GM23248 (cell line): ENCODE measurements at regions not wholly inside any gene's neighbourhood (a gene's known extent, or its start where the extent isn't known, plus 50 kb on each side); places are given as distances from the start of the nearest gene placed in this dataset.

Experiments used
- DNase-seq: peaks from one replicate; pipeline ENCODE4 v3.0.0-alpha.2; 2015
- H2AFZ ChIP-seq: fragments of 200-600 bp; sonication (generic); 2 replicates; pipeline ENCODE4 v1.6.1; 2016; ENCODE audit warnings: antibody characterized with exemption
- H3F3A ChIP-seq: fragments of 200-600 bp; sonication (generic); 2 replicates; pipeline ENCODE4 v1.6.1; 2016; ENCODE audit warnings: mild to moderate bottlenecking, antibody characterized with exemption, mixed run types; ENCODE audit not compliant: insufficient read depth
- H3K27ac ChIP-seq: fragments of 200-600 bp; sonication (generic); 2 replicates; pipeline ENCODE4 v1.5.1; 2016; ENCODE audit warnings: mild to moderate bottlenecking
- H3K27me3 ChIP-seq: fragments of 200-600 bp; sonication (generic); replicated peaks from 2 replicates; pipeline ENCODE4 v1.6.1; 2016; ENCODE audit warnings: mild to moderate bottlenecking; ENCODE audit not compliant: insufficient read depth
- H3K36me3 ChIP-seq: fragments of 200-600 bp; sonication (generic); 2 replicates; pipeline ENCODE4 v1.6.1; 2016; ENCODE audit warnings: low read depth, mild to moderate bottlenecking
- H3K4me1 ChIP-seq: fragments of 200-600 bp; sonication (generic); 2 replicates; pipeline ENCODE4 v1.6.1; 2016; ENCODE audit warnings: mild to moderate bottlenecking; ENCODE audit not compliant: insufficient read depth
- H3K4me2 ChIP-seq: fragments of 200-600 bp; sonication (generic); one replicate; pipeline ENCODE4 v1.6.1; 2016; ENCODE audit warnings: mild to moderate bottlenecking; ENCODE audit not compliant: unreplicated experiment
- H3K4me3 ChIP-seq: fragments of 200-600 bp; sonication (generic); 2 replicates; pipeline ENCODE4 v1.5.1; 2016; ENCODE audit warnings: mild to moderate bottlenecking
- H3K79me2 ChIP-seq: fragments of 200-600 bp; sonication (generic); 2 replicates; pipeline ENCODE4 v1.6.1; 2016; ENCODE audit warnings: mild to moderate bottlenecking; ENCODE audit not compliant: insufficient read depth
- H3K9ac ChIP-seq: fragments of 200-600 bp; sonication (generic); 2 replicates; pipeline ENCODE4 v1.6.1; 2016; ENCODE audit warnings: mild to moderate bottlenecking
- H3K9me2 ChIP-seq: fragments of 200-600 bp; sonication (generic); 2 replicates; pipeline ENCODE4 v1.6.1; 2016; ENCODE audit warnings: mixed run types, mild to moderate bottlenecking, moderate library complexity; ENCODE audit not compliant: insufficient read depth
- H3K9me3 ChIP-seq: fragments of 200-600 bp; sonication (generic); one replicate; pipeline ENCODE4 v1.6.1; 2017; ENCODE audit warnings: low read depth
- H4K20me1 ChIP-seq: fragments of 200-600 bp; sonication (generic); 2 replicates; pipeline ENCODE4 v1.6.0; 2016; ENCODE audit not compliant: insufficient read depth
- EZH2 ChIP-seq: fragments of 200-600 bp; sonication (generic); IDR thresholded peaks from 2 replicates; pipeline ENCODE4 v1.6.1; 2018; ENCODE audit warnings: antibody characterized with exemption, mild to moderate bottlenecking; ENCODE audit not compliant: insufficient read depth, poor library complexity, severe bottlenecking
- EZH2phosphoT487 ChIP-seq: fragments of 200-600 bp; sonication (generic); IDR thresholded peaks from 2 replicates; pipeline ENCODE4 v1.6.1; 2018; ENCODE audit warnings: antibody characterized with exemption, moderate library complexity, mild to moderate bottlenecking, low read depth; ENCODE audit not compliant: insufficient read depth
- WGBS, 2 experiments: methylation state at CpG; one replicate each; pipeline ENCODE4 v1.1.6; 2015 to 2017; ENCODE audit warnings: low lambda C conversion rate in 2 of 2, low coverage in 1 of 2; ENCODE audit errors: missing lambda C conversion rate in 2 of 2; 5-methylcytosine and 5-hydroxymethylcytosine counted together
- in situ Hi-C: fragments of 300-500 bp; cut with MboI; formaldehyde crosslinking; loops from 2 replicates; pipeline ENCODE4 v1.15.0; 2020

- Histone ChIP-seq H3K27ac (no peak overlapping the region), H3K4me2 (no peak overlapping the region), H3K4me3 (no peak overlapping the region), H3K9ac (no peak overlapping the region), H3K27me3 (no peaks in the 10 kb centered on the region), H3K36me3 (no peaks in the 10 kb centered on the region), H3K79me2 (no peaks in the 10 kb centered on the region), H3K4me1 (no peaks in the 10 kb centered on the region), H3K9me2 (no peaks in the 10 kb centered on the region), H4K20me1 (no peaks in the 10 kb centered on the region), H3F3A (no peaks in the 10 kb centered on the region), H2AFZ (no peak overlapping the region), H3K9me3 (no peaks in the 10 kb centered on the region)
- TF ChIP-seq EZH2 (no peak), EZH2phosphoT487 (no peak)
- 37 to 45% methylated on average over 3 of the region's 3 CpGs for WGBS, 2 experiments
- DNase-seq = peak; percentile 2
- in situ Hi-C loops = no loop called here
These were observed 98.1 kb downstream of the LRRC30 start for GRCh38 chr18:7329016-7329415.

GRCh38 chr18:7332452-7332851 lies 101.6 kb downstream of the LRRC30 start:
- H3K9ac ChIP-seq = no peak overlapping the region
- H3K79me2 ChIP-seq = no peaks in the 10 kb centered on the region
- no peak for DNase-seq
- no peaks in the 10 kb centered on the region for H3K27me3 ChIP-seq
- no peaks in the 10 kb centered on the region for H3K36me3 ChIP-seq
- H3K4me3 ChIP-seq = no peak overlapping the region
- 83 to 84% methylated on average over 1 of the region's 1 CpG for WGBS, 2 experiments
- no peaks in the 10 kb centered on the region for H3K9me2 ChIP-seq
- no peak overlapping the region for H3K4me2 ChIP-seq
- no peak for TF ChIP-seq EZH2
- TF ChIP-seq EZH2phosphoT487 = no peak
- no peak overlapping the region for H3K27ac ChIP-seq
- no peaks in the 10 kb centered on the region for H3K9me3 ChIP-seq
- in situ Hi-C loops = no loop called here
- H3F3A ChIP-seq = no peaks in the 10 kb centered on the region
- H2AFZ ChIP-seq = no peak overlapping the region
- no peaks in the 10 kb centered on the region for H3K4me1 ChIP-seq
- no peaks in the 10 kb centered on the region for H4K20me1 ChIP-seq

- Histone ChIP-seq H3K27me3 (no peaks in the 10 kb centered on the region), H3K4me3 (no peak overlapping the region), H3K4me2 (no peak overlapping the region), H2AFZ (no peak overlapping the region), H3K9me3 (no peaks in the 10 kb centered on the region), H3K9ac (no peak overlapping the region), H3K4me1 (no peaks in the 10 kb centered on the region), H3K9me2 (no peaks in the 10 kb centered on the region), H3K27ac (no peak overlapping the region), H3K36me3 (no peaks in the 10 kb centered on the region), H3F3A (no peaks in the 10 kb centered on the region), H4K20me1 (no peaks in the 10 kb centered on the region), H3K79me2 (no peaks in the 10 kb centered on the region)
- 90 to 91% methylated on average over 5 of the region's 5 CpGs for WGBS, 2 experiments
- TF ChIP-seq EZH2phosphoT487 (no peak), EZH2 (no peak)
- DNase-seq = no peak
- in situ Hi-C loops = no loop called here
These were observed 102.2 kb downstream of the LRRC30 start for GRCh38 chr18:7333025-7333562.

- WGBS, 2 experiments = 31 to 51% methylated on average over 3 of the region's 3 CpGs
- no peak overlapping the region for H3K4me3 ChIP-seq
- H3K4me2 ChIP-seq = no peak overlapping the region
- H3K36me3 ChIP-seq = no peaks in the 10 kb centered on the region
- H3F3A ChIP-seq = no peaks in the 10 kb centered on the region
- no peaks in the 10 kb centered on the region for H4K20me1 ChIP-seq
- TF ChIP-seq EZH2phosphoT487 (no peak), EZH2 (no peak)
- H3K9ac ChIP-seq = no peak overlapping the region
- H3K27ac ChIP-seq = no peak overlapping the region
- H3K9me2 ChIP-seq = no peaks in the 10 kb centered on the region
- in situ Hi-C loops = no loop called here
- no peaks in the 10 kb centered on the region for H3K4me1 ChIP-seq
- H3K79me2 ChIP-seq = no peaks in the 10 kb centered on the region
- no peaks in the 10 kb centered on the region for H3K9me3 ChIP-seq
- DNase-seq = no peak
- no peaks in the 10 kb centered on the region for H3K27me3 ChIP-seq
- no peak overlapping the region for H2AFZ ChIP-seq
These were observed 104.2 kb downstream of the LRRC30 start for GRCh38 chr18:7334973-7335568.

- no peaks in the 10 kb centered on the region for H3F3A ChIP-seq
- no peak overlapping the region for H3K9ac ChIP-seq
- no peak overlapping the region for H3K4me2 ChIP-seq
- DNase-seq = no peak
- H3K79me2 ChIP-seq = no peaks in the 10 kb centered on the region
- no peak overlapping the region for H3K27ac ChIP-seq
- H3K4me1 ChIP-seq = no peaks in the 10 kb centered on the region
- WGBS, 2 experiments = 5 to 7% methylated on average over 1 of the region's 1 CpG
- no peaks in the 10 kb centered on the region for H4K20me1 ChIP-seq
- H3K9me3 ChIP-seq = no peaks in the 10 kb centered on the region
- no peaks in the 10 kb centered on the region for H3K9me2 ChIP-seq
- no peaks in the 10 kb centered on the region for H3K27me3 ChIP-seq
- no peak overlapping the region for H3K4me3 ChIP-seq
- no peak overlapping the region for H2AFZ ChIP-seq
- H3K36me3 ChIP-seq = no peaks in the 10 kb centered on the region
- TF ChIP-seq EZH2phosphoT487 = no peak
- TF ChIP-seq EZH2 = no peak
- in situ Hi-C loops = no loop called here
These were observed 105.7 kb downstream of the LRRC30 start for GRCh38 chr18:7336623-7337022.
